Suprapubic skin (tissue), 4 donors: ENCODE measurements at regions not wholly inside any gene's neighbourhood (a gene's known extent, or its start where the extent isn't known, plus 50 kb on each side); places are given as distances from the start of the nearest gene placed in this dataset.

ENCODE experiments used
- CTCF ChIP-seq, 2 donors: fragments of 200-600 bp in 1 of 2; fragments of 450-650 bp in 1 of 2; sonication (generic) in 1 of 2; IDR thresholded peaks; one replicate each; pipeline ENCODE4 v1.5.1; 2016 to 2019; ENCODE audit warnings: antibody characterized with exemption in 2 of 2, mild to moderate bottlenecking in 1 of 2, moderate library complexity in 1 of 2
- EP300 ChIP-seq: sonication (generic); formaldehyde crosslinking; IDR thresholded peaks from one replicate; pipeline ENCODE4 v1.6.1; 2017; ENCODE audit warnings: antibody characterized with exemption
- POLR2A ChIP-seq, 2 donors: fragments of 450-650 bp; IDR thresholded peaks; one replicate each; pipeline ENCODE4 v1.6.1; 2017; ENCODE audit warnings: antibody characterized with exemption in 2 of 2, mild to moderate bottlenecking in 2 of 2, moderate library complexity in 2 of 2
- POLR2AphosphoS5 ChIP-seq, 3 donors: sonication (generic); formaldehyde crosslinking; IDR thresholded peaks; one replicate each; pipeline ENCODE4 v1.6.1; 2017; ENCODE audit warnings: antibody characterized with exemption in 3 of 3

- TF ChIP-seq CTCF (IDR thresholded peaks at IDR 0.05) (no peak), POLR2AphosphoS5 (IDR thresholded peaks at IDR 0.05) (no peak), POLR2A (IDR thresholded peaks at IDR 0.05) (no peak), EP300 (no peak)
Measured at GRCh38 chr9:106528158-106528557, 334.8 kb upstream of the ZNF462 start.
